Smooth muscle cell of the brain vasculature (primary cell): ENCODE measurements at regions not wholly inside any gene's neighbourhood (a gene's known extent, or its start where the extent isn't known, plus 50 kb on each side); places are given as distances from the start of the nearest gene placed in this dataset.

ENCODE experiments used
- DNase-seq: peaks from one replicate; pipeline ENCODE4 v3.0.0-alpha.2; 2012; ENCODE audit warnings: low read depth, low spot score

DNA sequence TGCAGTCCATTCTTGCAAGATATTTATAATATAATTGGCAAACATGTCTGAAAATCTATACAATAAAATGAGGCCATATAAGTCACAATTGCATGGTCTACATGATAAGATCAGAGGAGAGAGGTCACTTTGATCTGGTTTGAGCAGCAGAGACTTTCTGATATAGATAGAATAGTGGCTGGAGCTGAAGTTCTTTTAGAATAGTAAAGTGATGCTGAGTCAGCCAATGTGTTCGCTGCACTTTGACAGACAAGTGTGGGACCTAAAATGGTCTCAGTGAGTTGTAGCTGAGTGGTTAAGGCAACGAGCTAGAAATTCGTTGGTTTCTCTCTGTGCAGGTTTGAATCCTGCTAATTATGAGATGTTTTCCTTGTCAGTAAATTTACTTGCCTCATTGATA lies 257.0 kb upstream of the C11orf87 start:
- DNase-seq: no peak

DNA sequence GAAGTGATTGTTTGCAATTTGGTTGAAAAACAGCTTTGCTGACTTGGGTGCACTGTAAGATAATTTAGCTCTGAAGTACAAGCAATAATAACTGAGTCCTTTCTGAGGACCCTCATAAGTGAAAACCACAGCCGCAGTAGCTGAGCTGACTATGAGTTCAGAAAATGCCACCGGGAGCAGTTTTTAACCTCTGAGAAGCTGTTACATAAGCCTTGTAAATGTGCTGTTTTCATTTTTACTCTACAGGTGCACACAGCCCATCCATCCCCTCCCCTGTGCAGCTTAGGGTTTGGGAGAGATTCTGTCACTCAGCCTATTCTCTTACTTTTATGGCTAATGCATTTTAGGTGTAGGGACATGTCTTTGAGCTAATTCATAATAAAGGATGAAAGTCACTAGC lies 255.5 kb upstream of the C11orf87 start:
- no peak for DNase-seq

DNA sequence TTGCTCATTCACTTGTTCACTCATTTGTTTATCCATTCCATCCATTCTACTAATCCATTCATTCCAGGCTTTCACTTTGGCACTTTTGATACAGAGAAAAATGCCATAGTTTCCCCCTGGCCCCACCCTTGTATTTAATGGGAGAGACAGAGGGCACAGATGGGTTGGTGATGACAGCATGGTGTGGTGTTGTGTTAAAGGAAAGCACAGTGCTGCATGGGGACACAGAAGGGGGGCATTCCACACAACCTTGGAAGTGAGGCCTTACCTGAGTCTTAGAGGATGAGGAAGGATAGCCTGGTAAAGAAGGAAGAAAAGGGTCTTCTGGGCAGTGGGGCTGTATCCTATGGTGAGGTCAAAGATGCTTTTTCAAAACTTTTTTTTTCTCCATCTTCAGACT lies 248.5 kb upstream of the C11orf87 start:
- DNase-seq: no peak

DNA sequence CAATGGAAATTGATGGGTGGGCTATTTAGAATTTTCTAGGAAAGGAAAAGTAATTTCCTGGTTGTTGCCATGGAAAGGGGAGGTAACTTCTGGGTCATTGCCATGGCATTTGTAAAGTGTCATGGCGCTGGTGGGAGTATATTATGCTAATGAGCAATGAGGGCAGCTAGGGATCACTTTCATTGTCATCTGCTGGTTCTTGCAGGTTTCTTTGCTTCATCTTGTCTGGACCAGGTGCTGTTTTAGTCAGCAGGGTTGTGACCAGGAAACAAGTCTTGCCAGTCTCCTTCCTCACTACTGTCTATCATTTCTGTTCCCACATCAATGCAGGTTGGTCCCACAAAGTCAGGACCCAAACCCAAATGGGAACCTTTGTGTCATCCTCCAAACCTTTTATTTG lies 237.6 kb upstream of the C11orf87 start:
- DNase-seq: no peak

DNA sequence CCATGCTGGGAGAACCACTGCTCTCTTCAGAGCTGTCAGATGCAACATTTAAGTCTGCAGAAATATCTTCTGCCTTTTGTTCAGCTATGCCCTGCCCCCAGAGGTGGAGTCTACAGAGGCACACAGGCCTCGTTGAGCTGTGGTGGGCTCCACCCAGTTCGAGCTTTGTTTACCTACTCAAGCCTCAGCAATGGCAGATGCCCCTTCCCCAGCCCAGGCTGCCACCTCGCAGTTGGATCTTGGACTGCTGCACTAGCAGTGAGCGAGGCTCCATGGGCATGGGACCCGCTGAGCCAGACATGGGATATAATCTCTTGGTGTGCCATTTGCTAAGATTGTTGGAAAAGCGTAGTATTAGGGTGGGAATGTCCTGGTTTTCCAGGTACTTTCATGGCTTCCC lies 229.1 kb upstream of the C11orf87 start:
- DNase-seq: no peak

DNA sequence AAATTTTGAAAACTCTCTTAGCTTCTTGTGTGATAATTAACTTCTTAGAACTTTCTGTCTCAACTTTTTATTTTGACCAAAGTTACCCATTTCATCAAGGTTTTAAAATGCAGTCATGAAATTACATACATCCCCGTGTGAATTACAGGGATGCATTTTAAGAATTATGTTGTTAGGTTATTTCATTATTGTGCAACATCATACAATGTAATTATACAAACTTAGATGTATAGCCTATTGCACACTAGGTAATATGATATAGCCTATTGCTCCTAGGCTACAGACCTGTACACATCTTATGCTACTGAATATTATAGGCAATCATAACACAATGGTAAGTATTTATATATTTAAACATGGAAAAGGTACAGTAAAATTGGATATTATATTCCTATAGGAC lies 228.1 kb upstream of the C11orf87 start:
- no peak for DNase-seq

DNA sequence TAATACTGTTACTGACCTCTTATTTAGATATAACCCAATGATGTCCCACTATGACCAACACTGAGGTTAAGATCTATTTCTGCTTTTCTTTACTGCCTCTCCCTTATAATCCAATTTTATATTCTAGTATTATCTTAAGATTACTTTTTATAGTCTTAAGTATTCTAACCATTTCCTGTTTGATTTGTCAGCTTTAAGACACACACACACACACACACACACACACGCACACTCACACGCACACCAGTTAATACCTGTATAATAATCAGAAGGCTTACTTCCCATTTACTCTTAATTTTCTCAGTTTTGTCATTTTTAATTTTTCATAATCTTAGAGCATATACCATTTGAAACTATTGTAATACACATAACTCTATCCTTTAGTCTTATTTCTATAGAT lies 226.0 kb upstream of the C11orf87 start:
- no peak for DNase-seq

DNA sequence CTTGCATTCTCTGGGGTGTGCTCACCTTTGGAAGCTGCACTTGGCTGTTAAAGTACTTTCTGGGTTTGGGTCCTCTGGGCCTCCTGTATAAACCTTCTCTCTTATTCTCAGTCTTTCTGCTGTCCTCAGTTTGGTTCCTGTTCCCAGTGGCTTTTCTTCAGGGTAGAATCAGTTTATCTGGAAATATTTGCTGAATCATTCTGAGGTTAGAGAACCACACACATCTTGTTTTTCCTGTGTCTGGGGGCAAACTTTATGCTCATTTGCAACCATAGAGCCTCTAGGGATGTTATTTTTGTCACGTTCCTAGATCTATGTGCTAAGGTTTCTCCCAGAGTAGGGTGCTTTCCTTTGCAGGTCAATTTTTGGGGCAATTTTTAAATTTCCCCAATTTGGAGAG lies 224.3 kb upstream of the C11orf87 start:
- no peak for DNase-seq

DNA sequence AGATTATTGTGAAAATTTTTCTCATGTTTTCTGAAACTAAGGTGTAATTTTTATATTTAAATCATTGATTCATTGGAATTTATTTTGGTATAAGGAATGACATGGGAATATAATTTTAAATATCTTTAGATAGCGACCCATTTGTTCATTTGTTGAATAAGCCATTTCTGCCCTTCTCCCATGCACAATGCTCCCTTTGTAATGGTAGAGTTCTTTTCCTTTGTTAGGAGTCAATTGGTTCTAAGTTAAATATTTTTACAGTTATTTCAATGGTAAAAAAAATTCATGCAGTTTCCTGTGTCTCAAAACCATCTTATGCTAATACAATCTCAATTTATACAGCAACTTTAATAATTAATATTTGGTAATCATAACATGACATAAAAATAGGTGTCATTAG lies 218.8 kb upstream of the C11orf87 start:
- no peak for DNase-seq

DNA sequence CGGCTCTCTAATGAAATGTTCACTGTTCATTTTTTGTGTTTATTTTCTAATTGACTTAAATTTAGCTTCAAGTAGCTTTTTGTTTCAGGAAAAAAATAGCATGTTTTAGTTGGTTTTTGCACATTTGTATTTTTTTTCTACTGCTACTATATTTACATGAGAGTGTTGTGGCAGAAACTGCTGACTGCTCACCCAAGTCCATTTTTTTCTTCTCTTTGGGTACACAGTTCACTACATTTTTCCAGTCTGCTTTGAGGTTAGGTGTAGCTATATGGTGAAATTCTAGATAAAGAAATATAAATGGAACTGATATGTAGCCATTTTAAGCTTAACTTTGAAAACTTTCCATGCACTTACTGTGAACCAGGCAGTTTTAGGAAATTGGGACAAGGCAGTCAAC lies 216.7 kb upstream of the C11orf87 start:
- DNase-seq: no peak

DNA sequence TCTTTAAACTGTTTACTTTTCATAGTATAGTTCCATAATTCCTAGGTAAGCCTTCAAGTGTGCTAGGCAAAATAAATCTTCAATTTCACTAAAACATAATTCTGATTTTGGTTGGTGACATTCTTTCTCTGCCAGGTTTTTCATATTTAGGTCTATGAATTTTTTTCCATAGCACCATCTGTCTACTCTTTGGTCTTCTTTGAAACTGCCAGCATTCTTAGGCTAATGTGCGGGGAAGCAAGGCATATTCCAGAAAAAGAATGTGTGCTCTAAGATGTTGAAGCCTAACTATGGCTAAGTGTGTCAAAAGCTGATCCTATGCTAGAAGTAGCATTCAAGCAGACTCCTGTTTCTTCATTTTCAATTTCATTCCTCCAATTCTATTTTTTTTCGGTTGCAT lies 213.9 kb upstream of the C11orf87 start:
- no peak for DNase-seq

DNA sequence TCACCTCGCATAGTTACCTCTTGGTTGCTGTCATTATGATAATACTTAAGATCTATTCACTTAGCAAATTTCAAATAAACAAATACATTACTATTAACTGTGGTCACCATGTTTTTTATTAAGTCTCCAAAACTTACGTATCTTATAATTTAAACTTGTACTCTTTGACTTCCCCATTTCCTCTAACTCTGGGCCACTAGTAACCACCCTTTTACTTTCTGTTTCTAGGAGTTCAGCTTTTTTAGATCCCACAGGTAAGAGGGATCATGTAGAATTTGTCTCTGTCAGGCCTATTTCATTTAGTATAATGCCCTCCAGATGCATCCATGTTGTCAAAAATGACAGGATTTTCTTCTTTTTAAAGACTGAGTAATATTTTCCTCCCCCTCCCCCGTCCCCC lies 212.4 kb upstream of the C11orf87 start:
- no peak for DNase-seq

DNA sequence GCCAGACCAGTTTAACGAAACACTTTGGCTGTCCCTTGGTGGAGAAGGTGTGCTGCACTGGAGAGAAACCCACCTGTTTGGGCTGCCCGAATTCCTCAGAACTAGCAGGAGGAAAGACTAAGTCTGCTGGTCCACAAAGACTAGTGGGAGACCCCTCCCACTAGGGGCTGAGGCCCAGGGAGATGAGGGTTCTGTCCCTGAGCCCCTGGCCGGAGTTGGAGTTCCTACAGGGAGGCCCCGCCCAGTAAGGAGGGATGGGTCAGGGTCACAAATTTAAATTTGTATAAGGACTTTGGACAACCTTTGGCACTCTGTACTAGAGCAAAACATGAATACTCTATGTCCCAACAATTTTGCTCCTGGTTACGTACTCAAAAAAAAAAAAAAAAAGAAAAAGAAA lies 200.8 kb upstream of the C11orf87 start:
- DNase-seq: no peak

DNA sequence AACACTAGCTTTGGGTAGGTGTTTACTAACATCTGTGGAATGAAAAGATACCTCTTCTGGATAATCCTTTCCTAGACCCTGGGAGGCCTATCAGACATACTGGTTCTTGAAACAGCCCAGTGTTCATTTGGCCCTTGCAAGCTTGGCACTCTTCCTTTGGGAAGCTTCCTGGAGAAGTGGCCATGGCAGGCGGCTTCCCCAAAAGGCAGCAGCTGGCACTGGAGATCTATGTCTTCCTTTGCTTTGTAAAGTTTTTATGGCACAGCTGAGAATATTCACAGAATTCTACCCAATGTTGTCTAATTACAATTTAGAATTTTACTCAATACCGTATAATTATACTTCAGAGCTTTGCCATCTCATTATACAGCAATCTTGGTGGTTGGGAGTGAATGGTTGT lies 199.2 kb upstream of the C11orf87 start:
- DNase-seq: no peak

DNA sequence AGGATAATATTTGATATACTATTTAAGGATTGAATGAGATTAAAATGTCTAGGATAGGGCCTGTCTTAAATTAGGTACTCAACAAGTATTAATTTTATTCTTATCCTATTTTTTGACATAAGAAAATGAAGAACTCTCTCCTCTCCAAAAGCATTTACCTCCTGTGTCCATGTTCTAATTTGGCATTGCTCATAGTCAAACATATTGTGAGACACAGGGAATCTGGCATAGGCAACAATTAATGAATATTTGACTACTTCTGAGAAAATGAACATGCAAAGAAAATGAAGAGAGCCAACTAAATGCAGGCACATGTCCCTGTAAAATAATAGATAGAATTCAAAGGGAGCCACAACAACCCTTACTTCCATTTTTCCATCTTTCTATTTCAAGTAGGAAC lies 198.5 kb upstream of the C11orf87 start:
- no peak for DNase-seq

DNA sequence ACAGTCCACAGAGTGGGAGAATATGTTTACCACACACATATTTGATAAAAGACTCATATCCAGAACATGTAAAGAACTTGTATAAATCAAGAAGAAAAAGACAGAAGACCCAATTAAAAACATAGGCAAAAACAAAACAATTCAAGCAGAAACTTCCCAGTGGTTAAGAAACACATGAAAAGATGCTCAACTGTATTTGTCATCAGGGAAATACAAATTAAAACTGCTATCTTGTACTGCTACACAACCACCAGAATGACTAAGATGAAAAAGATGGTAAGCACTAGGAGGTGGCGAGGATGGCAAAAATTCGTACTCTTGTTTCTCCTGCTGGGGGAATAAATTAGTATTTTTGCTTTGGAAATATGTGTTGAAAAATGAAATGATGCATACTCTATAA lies 192.3 kb upstream of the C11orf87 start:
- DNase-seq: no peak

DNA sequence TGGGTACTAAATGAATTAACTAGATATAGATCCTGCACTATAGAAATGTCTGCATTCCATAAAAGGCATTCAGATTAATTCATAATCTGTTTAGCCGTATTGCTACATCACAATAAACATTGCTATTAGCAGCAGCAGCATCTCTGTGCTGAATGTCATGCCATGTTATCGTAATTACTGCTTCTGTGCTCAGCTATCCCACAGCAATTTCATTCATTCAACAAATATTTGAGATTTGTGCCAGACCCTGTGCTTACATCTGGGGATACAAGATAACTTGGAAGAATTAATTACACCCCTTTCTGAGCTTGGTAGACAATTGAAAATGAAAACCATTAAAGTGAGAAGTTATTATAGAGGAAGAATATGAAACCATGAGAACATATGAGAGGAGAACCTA lies 185.8 kb upstream of the C11orf87 start:
- no peak for DNase-seq

DNA sequence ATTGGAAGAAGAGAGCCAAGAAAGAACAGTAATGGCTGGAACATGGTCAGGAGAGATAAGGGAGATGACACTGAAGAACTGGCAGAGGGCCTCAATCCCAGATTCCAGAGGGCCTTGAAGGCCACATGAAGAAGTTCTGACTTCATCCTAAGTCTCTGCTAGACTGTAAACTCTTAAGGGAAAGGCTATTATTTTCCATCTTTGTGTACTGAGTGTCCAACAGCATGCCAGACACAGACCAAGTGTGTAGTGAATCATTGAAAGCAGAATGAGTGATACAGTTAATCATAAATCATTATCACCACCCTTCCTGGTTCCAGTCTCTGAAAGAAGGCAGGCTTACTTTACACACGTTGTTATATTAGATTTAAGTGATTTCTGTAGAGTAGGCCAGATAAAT lies 185.3 kb upstream of the C11orf87 start:
- DNase-seq: no peak

DNA sequence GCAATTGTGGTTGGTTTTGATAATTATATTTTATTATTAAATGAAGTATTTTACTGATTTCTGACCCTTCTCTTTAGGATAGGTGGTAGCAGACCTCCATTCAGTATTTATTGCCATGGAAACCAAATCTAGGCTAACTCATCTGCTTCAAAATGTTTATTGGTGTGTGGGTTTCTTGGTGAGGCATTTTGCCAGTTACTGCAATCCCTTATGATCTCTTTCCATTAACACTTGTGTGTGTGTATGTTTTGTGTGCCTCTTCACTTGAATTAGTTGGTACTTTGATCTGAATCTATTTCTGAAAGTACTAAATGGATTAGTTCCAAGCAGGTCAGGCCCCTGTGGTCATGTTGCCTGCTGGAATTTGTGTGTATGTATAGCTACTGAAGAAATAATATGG lies 184.4 kb upstream of the C11orf87 start:
- no peak for DNase-seq

DNA sequence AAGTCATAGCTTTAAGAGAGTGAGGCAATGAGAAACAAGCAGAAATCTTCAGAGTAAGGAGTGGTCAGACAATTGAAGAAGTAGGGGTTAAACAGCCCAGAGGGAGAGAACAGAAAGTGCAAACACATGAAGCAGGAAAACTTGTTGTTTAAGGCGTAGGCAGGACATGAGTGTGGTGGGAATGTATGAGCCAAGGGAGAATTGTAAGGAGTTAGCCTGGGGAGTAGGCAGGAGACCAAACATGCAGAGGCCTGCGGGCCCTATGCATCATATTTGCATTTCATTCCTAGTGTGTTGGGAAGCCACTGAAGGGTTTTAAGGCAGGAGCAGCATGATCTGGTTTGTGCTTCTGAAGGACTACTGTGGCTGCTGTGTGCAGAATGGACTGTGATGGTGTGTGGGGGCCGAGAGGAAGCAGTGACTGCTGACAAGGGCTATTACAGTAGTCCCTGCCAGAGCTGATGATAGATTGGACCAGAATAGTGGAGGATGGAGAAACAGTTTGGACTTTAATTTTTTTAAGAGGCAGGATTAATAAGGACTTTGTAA lies 179.9 kb upstream of the C11orf87 start:
- DNase-seq: no peak

DNA sequence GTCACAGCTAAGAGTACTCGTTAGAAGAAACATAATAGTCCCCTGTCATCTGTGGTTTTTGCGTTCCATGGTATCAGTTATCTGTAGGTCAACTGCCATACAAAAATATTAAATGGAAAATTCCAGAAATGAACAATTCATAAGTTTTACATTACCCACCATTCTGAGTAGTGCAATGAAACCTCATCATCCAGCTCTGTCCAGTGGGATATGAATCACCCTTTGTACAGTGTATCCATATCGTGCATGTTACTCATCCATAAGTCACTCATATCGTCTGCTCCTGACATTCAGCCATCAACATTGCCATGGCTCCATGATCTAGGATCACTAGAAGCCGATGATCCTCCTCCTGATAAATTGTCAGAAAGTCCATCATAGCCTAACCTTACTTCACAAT lies 174.9 kb upstream of the C11orf87 start:
- DNase-seq: no peak

DNA sequence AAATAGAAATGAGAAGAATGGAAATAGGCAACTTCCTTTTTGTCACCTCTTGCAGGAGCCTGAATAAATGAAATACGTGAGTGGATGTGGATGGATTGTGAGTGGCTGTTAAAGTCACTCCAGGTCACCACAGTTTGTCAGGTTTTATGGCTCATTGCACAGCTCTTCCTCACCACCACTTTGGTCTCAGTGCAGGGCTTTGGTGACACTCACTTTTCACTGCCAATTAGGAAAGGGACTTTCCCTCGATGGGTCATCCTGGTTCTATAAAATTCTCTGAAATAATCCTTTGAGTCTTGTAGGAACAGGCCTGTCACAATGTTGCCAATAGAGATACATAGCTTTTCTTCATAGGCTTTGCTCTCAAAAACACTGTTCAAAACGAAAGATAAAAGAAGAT lies 172.4 kb upstream of the C11orf87 start:
- DNase-seq: no peak

DNA sequence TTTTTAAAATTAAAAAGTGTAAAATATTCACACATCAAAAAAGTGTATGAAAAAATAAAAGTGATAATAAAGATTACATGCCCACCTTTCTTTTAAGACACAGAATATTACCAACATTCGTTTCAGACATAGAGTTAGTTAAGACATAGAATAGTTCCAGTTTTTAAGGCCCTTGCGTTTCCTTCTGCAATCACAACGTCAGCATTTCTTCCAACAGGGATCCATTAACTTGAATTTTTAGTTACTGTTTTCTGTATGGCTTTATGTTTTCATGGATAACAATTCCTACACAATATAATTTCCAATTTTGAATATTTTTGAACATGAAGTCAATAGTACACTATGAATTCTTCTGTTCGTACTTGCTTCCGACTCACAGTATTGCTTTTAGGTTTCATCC lies 170.8 kb upstream of the C11orf87 start:
- DNase-seq: no peak

DNA sequence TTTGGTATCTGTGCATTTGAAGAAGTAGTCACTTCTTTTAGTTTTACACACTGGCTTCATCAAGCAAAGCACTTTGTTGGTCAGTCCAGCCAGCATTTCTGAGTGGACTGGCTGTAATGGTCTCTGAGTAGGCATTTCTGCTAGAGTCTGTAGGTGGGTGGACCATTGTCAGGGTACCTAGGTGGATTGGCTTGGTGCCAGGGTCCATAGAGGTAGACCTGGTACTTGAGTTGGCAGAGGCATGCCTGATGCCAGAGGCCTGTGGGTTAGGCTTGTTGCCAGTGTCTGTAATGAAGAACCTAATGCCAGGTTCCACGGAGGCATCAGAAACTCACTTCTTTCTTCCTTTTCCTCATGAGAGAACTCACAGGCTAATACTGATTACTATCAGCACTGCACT lies 157.9 kb upstream of the C11orf87 start:
- DNase-seq: no peak
